ENCODE measurements at regions not wholly inside any gene's neighbourhood (a gene's known extent, or its start where the extent isn't known, plus 50 kb on each side); places are given as distances from the start of the nearest gene placed in this dataset.
"Not testable (repeated sequence)": the region's sequence is repeated elsewhere in the genome, so short reads cannot be mapped to it uniquely, and the experiment has no call there.

DNA sequence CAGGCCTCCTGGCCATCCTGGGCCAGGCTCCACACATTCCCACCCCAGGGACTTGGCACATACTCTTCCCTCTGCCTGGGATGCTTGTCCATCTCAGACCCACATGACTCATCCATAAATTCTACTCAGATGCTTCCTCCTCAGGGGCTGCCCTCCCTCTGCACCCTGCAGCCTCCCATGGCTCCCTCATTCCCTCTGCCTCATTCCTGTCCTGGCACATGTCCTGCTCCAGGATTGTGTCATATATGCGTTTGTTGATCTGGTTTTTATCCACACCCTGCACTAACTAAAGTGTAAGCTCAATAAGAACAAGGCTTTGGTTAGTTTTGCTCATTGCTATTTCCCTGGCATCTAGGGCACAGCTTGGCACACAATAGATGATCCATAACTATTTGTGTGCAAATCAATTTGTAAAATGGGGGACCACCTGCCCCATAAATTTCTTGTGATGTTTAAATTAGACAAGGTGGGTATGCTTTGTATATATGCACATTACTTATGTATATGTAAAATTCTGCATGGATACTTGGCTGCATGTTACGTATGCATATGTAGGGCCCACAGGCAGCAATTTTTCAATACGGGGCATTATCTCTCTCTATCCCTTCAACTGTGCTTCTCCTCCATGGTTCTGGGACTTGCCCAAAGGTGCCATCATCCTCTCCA lies 191.4 kb downstream of the PTPRU start:
- no peak for DNase-seq

DNA sequence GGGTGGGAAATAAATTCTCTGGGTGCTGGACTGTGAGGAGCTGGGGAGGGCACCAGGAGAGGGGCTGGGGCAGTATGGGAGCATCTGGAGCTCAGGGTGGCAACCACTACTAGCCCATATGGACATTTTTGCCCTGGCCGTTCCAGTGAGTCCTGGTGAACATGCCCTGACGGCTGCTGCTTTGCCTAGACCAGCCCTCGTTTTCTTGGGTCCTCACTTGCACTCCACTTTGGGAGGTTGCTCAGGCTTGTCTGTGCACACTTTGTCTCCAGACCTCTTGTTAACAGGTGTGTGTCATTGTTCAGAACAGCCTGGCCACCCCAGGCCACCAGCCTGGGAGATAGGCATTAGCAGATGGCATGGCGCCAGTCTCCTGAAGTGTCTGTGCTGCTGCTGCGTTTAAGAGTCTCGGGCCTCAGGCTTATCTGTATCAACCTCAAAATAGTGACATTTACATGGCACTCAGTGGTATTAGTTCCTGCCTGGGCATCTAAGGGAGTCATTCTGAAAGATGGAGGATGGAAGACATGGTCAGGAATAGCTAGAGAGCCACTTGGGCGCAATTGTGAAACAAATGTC lies 190.5 kb downstream of the PTPRU start:
- no peak for DNase-seq

DNA sequence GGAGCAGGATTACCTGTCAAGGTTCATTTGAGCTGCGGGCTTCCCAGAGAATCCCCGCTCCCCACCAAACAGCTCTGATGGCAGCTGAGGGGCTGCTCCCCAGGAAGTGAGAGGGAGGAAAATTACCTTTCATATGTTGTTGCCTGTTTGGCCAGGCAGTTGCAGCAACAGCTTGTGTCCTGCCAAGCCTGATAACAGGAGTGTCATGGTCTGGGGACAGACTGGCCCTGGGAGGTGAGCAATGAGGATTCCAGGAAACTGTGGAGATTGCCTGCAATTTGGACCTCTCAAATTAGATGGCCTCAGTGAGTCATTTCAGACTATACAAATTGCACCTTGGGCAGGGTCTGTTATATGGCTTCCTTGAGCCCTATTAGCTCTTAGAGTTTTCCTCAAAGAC lies 189.3 kb downstream of the PTPRU start:
- no peak for DNase-seq

- DNase-seq = no peak
Observed at GRCh38 chr1:29424266-29424665, 187.9 kb downstream of the PTPRU start.

GRCh38 chr1:29420202-29420601 lies 183.9 kb downstream of the PTPRU start:
- no peak for DNase-seq

DNA sequence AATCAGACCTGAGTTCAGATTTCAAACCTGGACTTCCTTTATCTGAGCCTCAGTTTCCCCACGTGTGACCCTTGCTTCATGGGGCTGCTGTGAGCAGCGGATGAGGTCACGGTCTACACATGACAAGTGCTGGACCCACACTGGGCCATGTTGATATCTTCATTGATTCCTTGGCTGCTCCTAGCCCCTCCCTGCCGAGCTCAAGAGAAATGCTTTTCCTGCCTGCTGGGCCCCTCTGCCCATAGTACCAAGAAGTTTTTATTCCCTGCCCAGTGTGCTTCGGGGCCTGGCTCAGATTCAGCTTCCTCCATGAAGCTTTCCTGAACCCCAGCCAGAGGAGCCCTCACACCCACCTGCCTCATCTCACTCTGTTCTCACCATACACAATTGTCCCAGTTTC lies 181.6 kb downstream of the PTPRU start:
- DNase-seq = no peak

- no peak for DNase-seq
Observed at GRCh38 chr1:29417147-29417858, 181.0 kb downstream of the PTPRU start.

GRCh38 chr1:29416267-29417146 lies 180.2 kb downstream of the PTPRU start:
- DNase-seq = no peak

DNA sequence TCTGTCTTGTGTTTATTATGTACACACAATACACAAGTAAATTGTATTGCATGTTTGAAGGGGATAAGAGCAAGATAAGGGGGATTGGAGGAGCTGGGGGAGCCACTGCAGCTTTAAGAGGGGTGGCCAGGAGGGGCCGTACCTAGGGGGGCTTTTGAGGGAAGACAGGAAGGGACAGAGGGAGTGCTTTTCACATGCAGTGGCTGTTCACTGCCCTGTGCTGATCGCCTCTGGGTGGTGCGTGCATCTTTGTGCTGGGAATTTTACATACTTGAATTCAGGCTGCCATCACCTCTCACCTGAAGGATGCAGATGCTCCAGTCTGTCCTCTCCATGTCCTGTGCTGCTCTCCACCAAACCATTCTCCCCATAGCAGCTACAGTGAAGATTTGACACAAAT lies 179.5 kb downstream of the PTPRU start:
- no peak for DNase-seq

- DNase-seq = no peak
Observed at GRCh38 chr1:29415156-29415830, 179.0 kb downstream of the PTPRU start.

- DNase-seq = no peak
Observed at GRCh38 chr1:29414086-29414485, 177.8 kb downstream of the PTPRU start.

DNA sequence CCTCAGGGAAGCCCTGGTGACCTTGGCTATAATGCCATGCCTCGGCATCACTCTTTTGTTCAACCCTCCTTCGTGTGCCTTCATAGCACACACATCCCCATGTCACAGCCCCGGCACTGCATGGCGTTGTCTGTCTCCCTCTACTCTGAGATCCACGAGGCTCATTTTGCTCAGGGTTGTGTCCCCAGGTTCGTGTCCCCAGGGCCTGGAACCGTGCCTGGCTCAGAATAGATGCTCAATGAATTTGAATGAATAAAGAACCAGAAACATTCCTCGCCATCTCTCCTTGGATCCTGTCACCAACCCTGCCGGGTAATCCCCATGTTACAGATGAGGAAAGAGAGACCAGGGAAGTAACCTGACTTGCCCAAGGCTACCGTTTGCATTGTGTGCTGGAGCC lies 177.3 kb downstream of the PTPRU start:
- no peak for DNase-seq

GRCh38 chr1:29412591-29412990 lies 176.3 kb downstream of the PTPRU start:
- no peak for DNase-seq

DNA sequence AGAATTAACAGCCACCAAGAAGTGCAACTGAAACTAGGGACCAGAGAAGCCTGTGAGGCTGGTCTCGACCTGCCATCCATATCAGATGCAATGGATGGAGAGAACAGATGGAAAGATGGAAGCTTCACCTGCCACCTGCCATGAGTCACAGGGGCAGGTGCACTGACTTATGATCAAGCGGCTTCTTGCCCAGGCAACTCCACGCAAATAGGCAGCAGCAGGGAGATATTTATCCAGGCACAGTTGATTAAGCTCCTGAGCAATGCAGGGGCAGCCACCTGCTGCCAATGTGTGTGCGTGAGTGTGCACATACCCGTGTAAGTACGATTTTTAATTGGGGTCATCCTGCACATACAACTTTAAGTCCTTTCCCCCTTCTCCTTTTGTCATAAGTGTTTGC lies 174.2 kb downstream of the PTPRU start:
- no peak for DNase-seq

- DNase-seq = no peak
Observed at GRCh38 chr1:29409616-29410015, 173.3 kb downstream of the PTPRU start.

DNA sequence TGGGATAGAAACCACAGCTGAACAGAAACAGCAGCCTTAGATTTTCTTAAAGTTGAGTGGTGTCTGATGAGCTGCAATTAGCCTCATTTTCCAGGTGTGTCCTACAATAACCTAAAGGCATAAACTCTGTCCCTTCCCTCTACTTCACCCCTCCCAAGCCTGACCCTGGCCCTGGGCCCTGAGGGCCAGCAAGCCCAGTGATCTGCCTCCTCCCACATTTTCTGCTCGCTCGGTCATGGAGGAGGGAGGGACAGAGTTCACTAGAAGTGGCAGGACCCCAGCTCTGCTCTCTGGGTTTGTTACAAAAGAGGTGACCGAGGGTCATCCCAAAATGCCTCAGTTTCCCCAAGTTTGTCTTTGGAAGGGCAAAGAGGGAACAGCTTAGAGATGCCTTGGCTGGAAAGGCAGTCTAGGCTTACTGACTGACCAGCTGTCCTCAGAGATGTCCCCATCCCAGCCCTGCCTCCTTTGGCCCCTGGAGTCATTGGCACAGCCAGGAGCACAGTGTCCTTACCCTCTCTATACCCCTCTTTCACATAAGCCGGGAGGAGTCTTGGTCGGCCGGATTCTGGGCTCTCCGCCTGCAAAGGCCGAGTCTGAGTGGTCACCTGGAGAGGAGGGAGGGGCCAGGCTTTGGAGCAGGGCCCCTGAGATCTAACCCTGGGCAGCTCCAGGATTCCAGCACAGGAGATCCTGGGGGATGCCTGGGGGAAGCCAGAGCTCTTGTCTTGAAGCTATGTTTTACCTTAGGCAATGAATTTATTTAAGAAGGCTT lies 172.7 kb downstream of the PTPRU start:
- DNase-seq = no peak

- no peak for DNase-seq
Observed at GRCh38 chr1:29406814-29407213, 170.5 kb downstream of the PTPRU start.

DNA sequence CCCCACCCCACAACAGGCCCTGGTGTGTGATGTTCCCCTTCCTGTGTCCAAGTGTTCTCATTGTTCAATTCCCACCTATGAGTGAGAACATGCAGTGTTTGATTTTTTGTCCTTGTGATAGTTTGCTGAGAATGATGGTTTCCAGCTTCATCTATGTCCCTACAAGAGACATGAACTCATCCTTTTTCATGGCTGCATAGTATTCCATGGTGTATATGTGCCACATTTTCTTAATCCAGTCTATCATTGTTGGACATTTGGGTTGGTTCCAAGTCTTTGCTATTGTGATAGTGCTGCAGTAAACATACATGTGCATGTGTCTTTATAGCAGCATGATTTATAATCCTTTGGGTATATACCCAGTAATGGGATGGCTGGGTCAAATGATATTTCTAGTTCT lies 163.9 kb downstream of the PTPRU start:
- not testable (repeated sequence) for DNase-seq

GRCh38 chr1:29399465-29399864 lies 163.1 kb downstream of the PTPRU start:
- DNase-seq = no peak

DNA sequence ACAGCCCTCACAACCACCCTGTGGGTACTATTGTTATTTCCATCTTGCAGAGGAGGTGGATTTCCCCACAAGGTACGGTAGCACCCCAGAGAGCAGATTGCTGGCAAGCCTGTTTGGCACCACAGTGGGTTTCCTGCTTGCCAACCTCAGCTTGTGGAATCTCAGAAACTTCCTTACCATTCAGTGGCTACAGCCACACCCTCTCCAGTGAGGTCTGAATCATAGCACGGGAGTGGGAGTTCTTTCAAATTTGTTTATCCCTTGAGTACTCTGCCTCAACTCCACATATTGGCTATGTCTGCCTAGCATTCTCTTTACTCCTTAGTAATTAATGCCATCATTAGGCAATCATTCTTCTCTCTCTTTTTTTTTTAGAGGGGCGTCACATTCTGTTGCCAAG lies 162.1 kb downstream of the PTPRU start:
- DNase-seq = no peak

DNA sequence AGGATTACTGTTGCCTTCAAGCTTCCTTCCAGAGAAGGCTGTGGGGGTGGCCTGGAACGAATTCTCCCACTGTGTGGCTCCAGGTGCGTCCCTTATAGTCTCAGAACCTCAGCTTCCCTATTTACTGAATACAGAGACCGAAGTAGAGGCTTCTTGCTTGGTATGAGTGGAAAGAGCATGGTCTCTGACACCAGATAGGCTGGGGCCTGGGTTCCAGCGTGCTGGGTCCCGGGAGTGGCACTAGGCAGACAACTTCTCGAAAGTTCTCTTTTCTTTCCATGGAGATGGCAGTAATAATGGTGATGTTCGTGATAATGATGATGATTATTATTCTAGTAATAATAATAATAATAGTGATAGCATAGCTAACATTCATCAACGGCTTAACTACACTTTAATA lies 161.7 kb downstream of the PTPRU start:
- no peak for DNase-seq

DNA sequence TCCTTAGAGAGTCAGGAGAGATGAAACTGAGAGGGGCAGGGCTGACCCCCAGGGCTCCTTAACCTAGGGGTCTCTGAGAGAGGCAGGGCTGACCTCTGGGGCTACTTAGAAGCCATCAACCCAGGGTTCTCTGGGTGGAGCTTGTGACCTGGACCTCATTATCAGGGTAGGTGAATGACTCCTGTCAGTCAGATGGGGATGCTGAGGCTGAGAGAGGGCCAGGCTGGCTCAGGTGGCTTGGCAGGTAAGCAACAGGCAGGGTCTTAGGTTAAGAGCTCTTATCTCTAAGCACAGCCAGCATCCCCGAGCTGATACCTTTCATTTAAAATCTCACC lies 160.9 kb downstream of the PTPRU start:
- no peak for DNase-seq

All from activated T-cell treated with anti-CD3 and anti-CD28 coated beads, Interleukin-2, amount 50 U/mL, for 48 hours (primary cell).